GM18951 (cell line): ENCODE measurements at regions not wholly inside any gene's neighbourhood (a gene's known extent, or its start where the extent isn't known, plus 50 kb on each side); places are given as distances from the start of the nearest gene placed in this dataset.

Source experiments
- POLR2A ChIP-seq: IDR thresholded peaks from 4 replicates; pipeline ENCODE4 v1.6.1; 2011; ENCODE audit warnings: mild to moderate bottlenecking; ENCODE audit not compliant: insufficient read length, insufficient read depth; ENCODE audit errors: extremely low read depth
- in situ Hi-C: fragments of 300-500 bp; cut with MboI; formaldehyde crosslinking; loops from one replicate; pipeline ENCODE4 v1.12.0; 2022; ENCODE audit warnings: low sequenced_read_pairs, mixed read lengths, inconsistent platforms; ENCODE audit not compliant: unreplicated experiment

DNA sequence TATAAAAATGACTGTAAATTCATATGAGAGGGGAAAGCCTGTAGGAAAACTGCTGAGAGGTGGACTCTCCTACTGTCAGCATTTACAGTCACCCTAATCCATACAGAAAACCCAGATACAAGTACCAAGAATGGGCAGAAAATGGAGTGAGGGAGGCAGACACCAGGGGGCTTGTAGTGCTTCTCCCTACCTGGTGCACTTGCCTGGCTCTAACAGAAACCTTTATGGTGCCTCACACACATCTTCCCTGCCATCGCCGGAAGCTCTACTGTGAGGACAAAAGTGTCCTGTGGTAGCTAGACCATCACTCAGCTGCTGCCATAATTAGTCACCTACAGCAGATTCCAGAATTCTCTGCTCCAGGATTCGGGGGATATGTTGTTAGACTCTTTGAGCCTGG lies 441.3 kb downstream of the TFAP2B start:
- no peak for TF ChIP-seq POLR2A
- in situ Hi-C loops: no loop called here

DNA sequence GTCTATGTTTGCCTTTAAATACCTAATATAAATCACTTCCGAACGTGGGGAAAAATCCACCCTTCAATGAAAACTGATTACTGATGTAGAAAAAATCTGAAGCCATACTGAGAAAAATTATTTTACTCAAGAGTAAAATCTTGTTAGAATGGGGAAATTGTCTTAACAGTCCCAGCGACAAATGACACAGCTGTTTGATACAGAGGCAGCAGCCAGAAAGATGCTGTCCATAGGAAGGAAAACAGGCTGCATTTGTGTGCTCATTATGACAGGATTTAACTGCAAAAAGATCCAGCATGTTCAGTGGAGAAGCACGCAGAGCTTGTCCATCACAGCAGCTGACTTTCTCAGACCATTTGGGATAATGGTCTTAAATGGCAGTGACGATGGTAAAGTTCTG lies 443.0 kb downstream of the TFAP2B start:
- in situ Hi-C loops: no loop called here
- TF ChIP-seq POLR2A: no peak

DNA sequence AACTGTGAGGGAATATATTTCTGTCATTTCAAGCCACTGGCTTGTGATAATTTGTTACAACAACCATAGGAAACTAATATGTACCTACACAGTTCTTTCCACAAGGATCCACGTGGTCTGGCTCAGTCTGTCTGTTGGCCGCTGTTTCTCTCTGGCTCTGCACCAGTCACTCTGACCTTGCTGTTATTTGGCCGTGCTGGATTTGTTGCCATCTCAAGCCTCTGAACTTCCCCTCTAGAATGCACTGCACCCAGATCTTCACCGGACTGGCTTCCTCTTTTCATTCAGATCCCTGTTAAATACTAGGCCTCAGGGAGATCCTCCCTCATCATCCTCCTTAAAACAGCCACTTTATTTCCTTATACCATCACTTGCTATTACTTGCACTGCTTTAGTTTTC lies 446.8 kb downstream of the TFAP2B start:
- TF ChIP-seq POLR2A: no peak
- in situ Hi-C loops: no loop called here

DNA sequence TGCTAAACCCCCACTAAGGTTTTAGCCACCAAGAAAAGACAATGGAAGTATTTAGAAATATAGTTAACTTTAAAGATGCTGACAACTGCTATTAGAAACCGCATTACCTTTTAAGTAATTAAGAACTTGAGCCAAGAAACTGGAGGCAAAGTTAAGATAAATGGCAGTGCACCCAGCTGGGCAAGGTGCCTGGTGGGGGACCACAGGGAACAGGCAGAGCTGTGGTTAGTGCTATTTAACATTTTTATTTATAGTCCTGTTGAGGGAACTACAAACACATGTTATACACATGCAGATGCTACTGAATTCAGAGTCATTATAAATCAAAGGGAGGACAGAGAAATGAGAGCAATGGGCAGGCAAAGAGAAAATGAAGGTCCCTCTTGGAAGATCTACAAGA lies 447.9 kb downstream of the TFAP2B start:
- TF ChIP-seq POLR2A: no peak
- in situ Hi-C loops: no loop called here

DNA sequence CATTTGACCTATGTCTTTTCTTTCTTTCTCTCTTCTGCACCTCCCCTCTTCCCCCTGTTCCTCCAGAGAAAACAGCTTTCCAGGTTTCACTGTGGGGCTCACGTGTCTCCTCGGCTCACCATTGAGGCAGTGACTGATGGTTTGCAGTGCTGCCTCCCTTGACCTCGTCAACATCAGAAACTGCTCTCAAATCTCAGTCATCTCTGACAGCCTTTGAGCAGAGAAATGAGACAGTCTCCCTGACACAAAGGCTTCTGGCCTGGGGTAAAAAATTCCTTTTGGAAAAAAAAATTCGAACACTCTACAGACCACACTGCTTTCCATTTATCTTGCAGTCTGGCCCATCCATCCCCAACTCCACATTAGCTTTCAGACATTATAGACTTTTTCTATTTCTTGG lies 450.0 kb downstream of the TFAP2B start:
- no peak for TF ChIP-seq POLR2A
- in situ Hi-C loops: no loop called here

DNA sequence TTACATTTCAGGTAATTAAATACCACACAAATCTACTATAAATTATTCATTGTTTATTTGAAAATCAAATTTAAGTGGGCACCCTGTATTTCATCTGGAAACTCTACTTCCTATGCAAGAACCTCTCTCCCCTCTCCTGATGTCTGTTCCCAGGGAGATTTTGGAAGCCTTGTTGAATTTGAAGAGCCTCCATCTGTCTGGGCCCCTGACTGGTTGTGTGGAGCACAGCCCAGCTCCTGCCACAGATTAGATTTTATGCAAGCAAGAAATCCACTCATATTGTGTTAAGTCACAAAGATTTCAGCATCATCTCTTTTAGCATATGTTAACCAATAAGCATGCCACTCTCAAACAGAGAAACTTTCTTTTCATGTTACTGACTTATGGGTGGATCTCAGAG lies 451.2 kb downstream of the TFAP2B start:
- in situ Hi-C loops: no loop called here
- TF ChIP-seq POLR2A: no peak

DNA sequence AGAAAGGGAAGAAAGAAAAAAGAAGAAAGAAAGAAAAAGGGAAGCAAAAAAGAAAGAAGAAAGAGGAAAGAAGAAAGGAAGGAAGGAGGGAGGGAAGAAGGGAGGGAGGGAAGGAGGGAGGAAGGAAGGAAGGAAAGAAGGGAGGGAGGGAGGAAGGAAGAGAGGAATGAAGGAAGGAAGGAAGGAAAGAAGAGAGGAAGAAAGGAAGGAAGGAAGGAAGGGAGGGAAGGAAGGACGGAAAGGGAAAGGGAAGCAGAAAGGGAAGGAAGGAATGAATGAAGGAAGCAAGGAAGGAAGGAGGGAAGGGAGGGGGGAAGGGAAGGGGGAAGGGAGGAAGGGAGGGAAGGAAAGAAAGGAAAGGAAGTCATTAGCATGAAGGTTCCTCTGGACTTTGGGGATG lies 452.9 kb downstream of the TFAP2B start:
- TF ChIP-seq POLR2A: no peak

DNA sequence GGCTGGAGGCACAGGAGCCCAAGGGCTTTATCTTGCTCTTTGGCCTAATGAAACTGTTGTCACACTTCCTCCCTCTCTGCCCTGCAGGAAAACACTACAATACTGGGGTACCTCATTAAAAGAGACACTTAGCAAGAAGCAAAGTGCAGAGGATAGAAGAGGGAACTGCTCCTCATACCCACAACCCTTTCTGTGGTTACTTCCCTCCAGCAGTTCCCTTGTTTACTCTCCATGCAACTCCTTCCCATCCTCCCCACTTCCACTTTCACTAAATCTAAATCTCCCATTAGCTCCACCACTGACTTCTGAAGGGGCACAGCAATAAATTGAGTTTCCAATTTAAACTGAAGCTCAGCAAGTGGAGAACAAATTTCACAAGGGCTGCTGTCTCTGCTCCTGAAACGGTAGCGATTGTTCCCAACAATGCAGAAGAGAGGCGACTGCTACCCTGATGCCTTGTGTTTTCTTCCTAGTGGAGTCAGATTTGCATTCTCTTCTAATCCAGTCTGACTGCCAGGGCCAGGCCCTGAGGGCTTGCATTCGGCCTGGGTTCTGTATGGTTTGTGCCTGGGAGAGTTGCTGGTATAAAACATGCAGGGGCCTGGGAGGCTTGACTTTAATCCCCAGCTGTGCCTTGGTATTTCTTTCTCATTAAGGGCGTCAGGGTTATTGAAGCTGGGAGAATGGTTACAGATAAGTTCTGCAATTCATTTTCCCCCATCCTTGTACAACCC lies 454.7 kb downstream of the TFAP2B start:
- in situ Hi-C loops: no loop called here

More for the DNA sequence above, 452.9 kb downstream of the TFAP2B start:
- in situ Hi-C loops: no loop called here

DNA sequence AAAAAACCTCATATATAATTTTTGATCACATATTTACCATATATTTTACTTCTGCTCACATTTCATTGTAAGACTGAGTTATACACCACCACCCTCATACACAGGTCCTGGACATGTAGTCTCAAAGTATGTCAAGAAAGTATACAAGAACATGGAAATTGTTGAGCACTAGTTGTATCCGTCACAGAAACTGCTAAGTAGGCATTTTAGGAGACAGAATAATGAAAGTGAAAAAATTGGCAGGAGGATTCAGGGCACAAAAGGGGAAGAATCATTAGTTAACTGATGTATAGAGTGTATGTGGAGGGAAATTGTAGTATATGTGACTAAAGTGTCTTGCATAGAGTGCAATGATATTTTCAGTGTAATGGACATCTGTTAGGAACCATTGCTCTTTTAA lies 458.8 kb downstream of the TFAP2B start:
- no peak for TF ChIP-seq POLR2A
- in situ Hi-C loops: no loop called here

More for the DNA sequence above, 454.7 kb downstream of the TFAP2B start:
- TF ChIP-seq POLR2A: no peak

DNA sequence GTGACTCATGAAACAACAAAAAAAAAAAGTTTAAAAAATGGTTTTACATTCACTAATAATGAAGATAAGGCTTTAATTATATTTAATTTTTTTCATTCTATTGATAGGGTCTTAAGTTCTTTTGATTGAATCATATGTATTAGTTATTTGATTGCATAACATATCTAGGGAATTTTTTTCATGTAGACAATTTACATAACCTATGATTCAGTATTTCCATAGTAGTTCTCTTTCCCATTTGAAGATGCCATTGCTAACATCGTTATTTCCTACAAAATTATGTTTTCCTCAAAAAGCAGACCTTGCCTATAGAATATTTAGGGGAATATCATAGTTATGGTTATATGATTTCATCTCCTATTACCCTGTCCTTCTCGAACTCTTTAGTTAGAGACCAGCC lies 463.4 kb downstream of the TFAP2B start:
- TF ChIP-seq POLR2A: no peak
- in situ Hi-C loops: no loop called here

DNA sequence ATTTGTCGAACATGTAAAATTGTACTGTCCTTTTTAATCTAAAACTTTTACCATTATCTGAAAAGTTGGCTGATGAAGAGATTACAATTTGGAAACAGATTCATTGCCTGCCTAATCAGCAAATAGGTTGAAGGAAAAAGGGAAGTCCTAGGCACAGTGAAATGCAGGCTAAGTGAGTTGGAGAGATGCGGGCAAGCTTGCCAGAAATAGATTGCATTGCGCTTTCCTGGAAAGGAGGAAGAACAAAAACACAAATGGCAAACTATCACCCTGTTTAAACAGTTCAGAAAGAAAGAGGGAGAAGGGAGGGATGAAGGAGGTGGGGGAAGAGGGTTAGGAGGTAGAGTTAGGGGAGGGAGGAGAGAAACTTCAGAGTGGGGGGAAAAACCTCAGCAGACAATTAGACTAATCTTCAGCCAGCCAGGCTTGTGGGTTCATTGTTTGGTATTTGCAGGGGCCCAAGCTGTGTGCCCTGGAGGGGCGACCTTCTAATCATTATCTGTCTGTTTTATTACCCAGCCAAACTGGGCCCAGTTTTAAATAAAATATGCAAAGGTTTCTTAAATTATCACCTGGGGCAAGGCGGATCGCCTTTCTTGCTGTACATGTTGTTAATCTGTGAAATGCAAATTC lies 465.2 kb downstream of the TFAP2B start:
- no peak for TF ChIP-seq POLR2A
- in situ Hi-C loops: no loop called here

DNA sequence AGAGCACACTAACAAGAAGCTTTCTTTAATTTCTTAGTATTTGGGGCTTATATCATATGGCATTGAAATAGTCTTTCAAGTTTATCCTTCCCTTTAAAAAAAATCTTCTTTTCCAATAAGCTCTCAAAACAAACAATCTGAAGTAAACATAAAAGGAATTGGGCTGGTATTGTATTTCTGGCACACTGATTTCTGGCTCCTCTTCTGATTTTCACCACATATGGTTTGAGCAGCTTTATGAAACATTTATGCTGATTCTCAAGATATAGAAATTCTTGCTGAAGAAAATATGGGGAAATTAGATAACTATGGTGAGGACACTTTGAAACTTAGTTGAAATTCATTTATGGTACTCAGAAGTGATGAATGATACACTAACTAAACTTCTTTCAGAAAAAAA lies 467.2 kb downstream of the TFAP2B start:
- in situ Hi-C loops: no loop called here
- TF ChIP-seq POLR2A: no peak

DNA sequence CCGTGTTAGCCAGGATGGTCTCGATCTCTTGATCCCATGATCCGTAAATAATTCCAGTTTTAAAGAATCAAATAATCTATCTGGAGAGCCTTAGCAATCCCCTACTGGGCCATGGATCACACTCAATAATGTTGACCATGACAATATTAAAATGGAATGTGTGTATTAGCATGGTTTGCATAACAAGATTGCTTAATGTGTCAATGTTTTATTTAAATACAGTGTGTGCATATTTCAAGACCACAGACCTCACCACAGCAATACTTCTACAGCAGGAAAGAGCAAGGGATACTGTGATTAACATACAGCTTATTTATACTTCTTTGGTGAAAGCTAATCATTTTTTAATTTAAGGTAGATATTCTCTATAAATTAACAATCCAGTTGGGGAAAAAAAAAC lies 470.4 kb downstream of the TFAP2B start:
- in situ Hi-C loops: no loop called here
- TF ChIP-seq POLR2A: no peak

DNA sequence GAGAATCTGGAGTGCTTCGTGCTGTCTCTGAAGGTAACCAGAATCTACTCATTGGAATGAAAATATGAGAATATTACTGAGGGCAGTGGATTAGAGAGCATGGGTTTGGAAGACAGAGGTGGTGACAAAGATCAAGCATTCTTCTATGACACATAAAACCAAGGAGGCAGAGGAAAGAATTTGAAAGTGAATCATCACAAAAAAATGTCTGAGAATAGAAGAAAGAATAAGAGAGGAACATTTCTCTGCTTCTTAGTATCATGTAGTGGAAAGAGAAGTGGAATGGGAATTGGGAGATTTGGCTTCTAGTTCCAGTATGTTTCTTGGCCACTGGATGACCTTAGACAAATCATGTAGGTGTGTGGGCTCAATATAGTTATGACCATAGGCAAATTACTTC lies 474.0 kb downstream of the TFAP2B start:
- TF ChIP-seq POLR2A: no peak
- in situ Hi-C loops: no loop called here
